HG03159 (cell line): ENCODE measurements at regions not wholly inside any gene's neighbourhood (a gene's known extent, or its start where the extent isn't known, plus 50 kb on each side); places are given as distances from the start of the nearest gene placed in this dataset.
"Not testable (repeated sequence)": the region's sequence is repeated elsewhere in the genome, so short reads cannot be mapped to it uniquely, and the experiment has no call there.

Experiments used
- ATAC-seq: cut with Tn5 transposase; IDR thresholded peaks from one replicate; pipeline ENCODE4 v1.9.1; 2021; ENCODE audit warnings: mild to moderate bottlenecking, moderate library complexity; ENCODE audit not compliant: unreplicated experiment

DNA sequence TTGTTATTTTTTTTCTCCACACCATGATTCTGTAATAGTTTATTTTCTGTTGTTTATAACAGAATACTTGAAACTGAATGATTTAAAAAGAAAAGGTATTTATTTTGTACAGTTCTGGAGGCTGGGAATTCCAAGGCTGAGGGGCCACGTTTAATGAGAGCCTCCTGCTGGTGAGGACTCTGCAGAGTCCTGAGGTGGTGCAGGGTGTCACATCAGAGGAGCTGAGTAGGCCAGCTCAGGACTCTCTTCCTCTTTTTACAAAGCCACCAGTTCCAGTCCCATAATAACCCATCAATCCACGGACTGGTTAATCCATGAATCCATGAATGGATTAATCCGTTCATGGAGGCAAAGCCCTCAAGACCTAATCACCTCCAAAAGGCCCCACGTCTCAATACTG lies 71.6 kb downstream of the TFAP2A start:
- ATAC-seq = no peak

DNA sequence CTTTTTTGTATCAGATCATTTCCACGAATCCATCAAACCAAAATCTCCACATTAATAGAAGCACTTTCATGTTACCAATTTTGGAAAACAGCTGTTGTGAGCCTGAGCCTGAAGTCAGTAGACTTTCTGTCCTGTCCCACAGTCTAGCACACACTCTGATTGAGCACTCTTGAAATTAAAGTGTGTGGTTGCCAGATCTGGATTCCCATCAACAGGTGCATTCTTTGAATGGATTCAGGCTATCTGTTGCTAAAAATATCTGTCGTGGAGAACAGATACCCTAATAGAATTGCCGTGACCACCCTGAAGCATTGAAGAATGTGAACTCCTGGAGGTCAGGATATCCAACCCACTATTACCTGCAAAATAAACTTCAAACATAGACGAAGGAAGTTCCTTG lies 73.3 kb downstream of the TFAP2A start:
- no peak for ATAC-seq

DNA sequence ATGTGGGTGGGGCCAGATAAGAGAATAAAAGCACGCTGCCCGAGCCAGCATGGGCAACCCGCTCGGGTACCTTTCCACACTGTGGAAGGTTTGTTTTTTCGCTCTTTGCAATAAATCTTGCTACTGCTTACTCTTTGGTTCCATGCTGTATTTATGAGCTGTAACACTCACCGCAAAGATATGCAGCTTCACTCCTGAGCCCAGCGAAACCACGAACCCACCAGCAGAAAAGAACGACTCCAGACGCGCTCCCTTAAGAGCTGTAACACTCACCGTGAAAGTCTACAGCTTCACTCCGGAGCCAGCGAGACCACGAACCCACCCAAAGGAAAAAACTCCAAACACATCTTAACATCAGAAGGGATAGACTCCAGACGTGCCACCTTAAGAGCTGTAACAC lies 76.7 kb downstream of the TFAP2A start:
- ATAC-seq = no peak

DNA sequence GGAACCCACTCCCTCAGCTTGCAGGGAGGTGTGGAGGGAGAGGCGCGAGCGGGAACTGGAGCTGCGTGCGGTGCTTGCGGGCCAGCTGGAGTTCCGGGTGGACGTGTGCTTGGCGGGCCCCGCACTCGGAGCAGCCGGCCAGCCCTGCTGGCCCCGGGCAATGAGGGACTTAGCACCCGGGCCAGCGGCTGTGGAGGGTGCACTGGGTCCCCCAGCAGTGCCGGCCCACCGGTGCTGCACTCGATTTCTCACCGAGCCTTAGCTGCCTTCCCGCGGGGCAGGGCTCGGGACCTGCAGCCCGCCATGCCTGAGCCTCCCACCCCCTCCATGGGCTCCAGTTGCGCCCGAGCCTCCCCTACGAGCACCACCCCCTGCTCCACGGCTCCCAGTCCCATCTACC lies 77.5 kb downstream of the TFAP2A start:
- not testable (repeated sequence) for ATAC-seq

DNA sequence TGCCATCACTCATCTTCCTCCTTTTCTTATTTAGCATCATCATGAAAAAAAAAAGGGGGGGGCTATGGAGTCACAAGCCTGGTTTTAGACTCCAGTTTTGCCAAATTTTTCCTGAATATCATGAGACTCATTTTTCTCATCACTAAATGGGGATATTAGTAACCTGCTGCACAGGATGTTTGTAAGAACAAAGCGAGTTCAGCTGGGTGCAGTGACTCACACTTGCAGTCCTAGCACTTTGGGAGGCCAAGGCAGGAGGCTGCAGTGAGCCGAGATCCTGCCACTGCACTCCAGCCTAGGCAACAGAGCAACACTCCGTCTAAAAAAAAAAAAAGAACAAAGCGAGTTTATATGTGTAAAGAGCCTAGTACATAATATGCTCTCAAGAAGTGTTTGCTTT lies 82.8 kb downstream of the TFAP2A start:
- ATAC-seq = no peak

DNA sequence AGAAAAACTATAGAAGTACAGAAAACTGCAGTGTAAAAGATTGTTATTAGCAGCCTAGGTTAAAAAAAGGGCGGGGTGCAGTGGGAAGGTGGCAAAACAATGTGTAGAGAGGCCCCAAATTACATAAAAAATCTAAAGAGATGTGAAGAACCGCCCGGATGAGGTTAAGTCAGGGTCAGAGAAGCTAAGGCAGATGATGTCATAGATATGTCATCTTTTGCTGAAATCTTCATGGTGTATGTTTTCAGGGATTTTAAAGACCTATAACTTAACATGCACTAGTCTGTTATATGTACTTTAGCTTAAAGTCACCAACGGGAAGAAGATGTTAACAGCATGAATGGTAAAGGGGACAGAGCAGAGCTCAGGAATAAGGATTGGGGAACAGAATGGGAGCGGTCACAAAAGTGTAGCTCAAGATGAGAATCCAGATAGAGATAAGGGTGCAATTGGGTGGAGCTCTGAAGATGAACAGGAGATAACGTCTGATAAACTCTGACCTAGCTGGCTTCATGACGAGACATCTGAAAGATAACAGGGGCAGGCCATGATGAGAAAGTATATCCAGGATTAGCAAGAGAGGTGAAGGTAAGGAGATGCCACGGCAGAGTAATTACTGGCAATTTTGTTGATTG lies 83.4 kb downstream of the TFAP2A start:
- no peak for ATAC-seq

DNA sequence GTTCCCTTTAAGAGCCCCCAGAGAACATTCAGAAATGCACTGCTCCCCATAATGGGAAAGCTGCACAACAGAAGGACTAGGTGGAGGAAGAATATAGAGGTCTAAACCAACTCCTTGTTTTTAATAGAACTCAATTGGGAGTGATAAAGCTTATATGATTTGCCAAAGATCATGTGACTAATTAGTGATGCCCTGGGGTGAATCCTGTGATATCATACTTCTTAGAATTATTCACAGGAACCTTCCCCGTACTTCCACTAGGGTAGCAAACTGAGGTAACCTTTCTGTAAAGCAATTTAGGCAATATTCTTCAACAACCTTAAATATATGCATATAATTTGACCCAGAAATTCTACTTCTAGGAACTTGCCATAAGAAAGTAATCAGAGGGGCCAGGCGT lies 84.4 kb downstream of the TFAP2A start:
- ATAC-seq = no peak

DNA sequence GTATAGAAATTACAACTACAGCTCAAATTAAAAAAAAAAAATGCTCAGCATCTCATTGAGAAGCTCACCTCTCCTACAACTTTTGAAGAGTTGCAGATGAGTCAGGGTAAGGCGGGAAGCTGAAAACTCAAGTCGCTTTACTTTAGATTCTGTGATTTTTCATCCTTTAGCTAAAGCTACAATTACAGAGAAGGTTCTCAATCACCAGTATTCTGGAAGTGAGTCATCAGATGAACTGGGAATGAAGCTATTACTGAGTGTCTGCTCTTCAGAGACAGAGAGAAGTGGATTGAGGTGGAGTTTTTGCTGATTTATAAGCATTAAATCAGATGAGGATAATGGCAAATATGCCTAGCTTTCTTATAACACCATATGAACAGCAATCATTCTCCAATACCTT lies 91.9 kb downstream of the TFAP2A start:
- ATAC-seq = no peak

DNA sequence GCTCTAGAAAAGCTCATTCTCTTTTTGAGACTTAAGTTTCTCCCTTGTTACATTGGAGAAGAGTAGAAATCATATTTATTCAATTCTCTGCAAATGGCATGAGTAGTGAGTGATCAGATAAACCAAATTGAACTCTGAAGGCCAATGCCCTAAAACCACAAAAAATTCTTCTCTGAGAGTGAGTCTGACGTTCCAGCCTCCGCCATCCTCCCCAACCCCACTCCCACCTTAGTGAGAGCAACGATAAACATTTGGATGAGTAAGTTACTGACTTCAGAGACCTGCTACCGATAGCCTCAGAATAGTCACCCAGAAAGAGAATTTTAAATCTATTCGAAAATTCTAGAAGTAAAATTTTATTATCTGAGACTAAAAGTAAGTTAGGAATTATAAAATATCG lies 94.6 kb downstream of the TFAP2A start:
- no peak for ATAC-seq

DNA sequence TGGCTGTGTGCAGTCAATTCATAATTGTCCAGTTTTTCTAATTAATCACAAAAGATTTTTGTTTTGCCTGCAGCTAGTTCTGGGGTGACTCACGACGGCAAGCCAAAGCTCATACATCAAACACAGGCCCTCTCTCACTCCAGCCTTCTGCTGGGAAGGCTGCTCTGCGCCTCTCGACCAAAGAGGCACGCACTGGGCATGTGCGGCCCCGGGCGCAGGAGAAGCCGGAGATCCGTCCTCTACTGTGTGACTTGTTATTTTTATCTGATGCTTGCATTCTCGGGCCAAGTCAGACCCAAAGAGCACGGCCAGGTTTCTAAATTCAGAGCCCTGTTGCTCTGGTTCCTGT lies 98.5 kb downstream of the TFAP2A start:
- no peak for ATAC-seq

DNA sequence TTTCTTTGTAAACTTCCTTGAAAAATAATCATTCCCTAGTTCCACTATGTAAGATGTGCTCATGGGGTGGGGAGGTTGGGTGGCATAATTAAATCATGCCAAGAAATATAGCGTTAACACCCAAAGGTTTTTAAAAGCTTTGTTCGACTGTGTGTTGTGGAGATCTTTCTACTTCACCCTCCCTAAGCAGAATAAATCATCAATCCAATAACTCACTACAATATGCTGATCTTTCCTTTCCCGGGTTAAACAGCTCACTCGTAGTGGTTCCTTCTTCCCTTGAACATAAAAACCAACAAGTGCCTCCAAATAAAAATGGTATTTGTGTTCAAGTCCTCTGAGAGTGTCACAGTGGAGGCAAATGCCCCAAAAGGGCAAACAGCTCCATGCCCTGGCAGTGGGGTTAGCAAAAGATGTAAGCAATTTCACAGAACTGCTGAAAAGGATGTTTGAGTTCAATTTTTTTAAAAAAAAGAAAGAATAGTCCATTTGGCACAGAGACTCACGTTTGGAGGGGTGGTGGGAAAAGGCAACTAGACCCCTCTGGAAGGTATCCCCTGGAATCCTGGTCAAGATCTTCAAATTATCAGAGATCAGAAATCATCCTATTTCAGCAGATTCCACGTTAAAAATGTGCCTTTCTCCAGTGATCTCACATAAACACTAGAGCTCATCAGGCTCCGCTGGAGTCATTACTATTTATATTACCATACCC lies 99.1 kb downstream of the TFAP2A start:
- no peak for ATAC-seq

DNA sequence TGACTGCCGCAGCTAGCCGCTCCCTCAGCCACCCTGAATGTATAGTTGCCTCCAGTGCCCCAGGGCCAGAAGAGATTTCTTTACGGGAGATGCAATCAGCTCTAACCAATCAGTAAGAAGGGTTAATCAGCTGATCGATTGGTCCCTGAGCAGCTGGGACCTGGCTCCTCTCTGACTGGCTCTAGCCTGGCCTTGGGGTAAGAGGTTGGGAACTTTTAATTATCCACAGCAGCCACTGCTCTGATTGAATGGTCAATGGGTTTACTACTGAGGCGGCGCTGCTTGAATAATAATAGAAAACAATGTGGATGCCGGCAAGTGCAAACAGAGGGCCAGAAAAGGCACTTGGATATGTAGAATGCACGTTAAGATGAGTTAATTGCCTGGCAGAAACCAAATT lies 99.8 kb downstream of the TFAP2A start:
- ATAC-seq = no peak

DNA sequence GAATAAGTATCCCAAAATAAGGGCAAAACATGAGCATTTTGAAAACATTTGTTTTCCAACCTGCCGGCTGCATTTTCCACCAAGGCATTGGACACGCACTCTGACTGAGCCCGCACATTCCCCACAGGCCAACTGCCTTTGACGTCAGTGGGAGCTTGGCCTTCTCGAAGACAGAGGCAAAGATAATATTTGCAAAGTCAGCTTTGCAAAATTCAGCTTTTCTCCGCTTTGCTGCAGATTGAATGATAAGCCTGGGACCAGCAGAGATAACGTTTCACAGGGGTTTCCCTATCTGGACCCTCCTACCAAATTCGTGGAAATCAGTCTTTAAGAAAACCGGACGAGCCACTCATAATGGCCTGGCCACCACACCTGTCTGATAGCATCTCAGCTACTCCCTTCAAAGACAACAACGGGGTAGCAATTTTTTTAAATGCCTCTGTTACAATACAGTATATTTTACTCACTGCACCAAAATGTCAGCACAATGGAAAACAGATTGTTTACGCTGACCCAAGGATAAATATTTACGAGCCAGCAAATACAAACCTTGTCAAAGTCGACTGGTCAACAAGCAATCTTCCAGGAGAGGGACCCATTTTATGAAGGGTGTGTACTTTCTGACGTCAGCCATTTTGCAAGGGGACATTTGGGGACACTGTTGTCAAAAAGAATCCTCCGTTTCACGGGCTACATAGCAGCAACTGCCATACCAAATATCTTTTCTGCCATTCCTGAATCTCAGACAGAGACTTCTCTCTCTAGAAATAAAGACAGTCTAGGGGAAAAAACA lies 100.5 kb downstream of the TFAP2A start:
- ATAC-seq = no peak

DNA sequence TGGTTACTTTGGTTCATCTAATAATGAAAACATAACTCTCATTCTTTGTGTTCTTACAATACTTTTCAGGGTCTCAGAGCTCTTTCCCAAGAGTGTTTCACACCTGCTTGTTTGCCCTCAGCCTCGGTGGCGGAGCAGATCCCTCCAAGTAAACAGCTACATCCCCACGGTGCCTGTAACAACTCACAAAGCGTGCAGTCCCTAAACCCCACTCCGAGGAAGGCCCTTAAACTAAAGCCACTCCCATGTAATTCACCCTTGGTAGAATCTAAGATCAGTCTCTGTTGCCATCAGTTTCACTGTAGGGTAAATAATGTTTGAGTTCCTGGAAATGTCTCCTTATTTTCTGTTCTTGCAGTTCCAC lies 101.1 kb downstream of the TFAP2A start:
- ATAC-seq = no peak

DNA sequence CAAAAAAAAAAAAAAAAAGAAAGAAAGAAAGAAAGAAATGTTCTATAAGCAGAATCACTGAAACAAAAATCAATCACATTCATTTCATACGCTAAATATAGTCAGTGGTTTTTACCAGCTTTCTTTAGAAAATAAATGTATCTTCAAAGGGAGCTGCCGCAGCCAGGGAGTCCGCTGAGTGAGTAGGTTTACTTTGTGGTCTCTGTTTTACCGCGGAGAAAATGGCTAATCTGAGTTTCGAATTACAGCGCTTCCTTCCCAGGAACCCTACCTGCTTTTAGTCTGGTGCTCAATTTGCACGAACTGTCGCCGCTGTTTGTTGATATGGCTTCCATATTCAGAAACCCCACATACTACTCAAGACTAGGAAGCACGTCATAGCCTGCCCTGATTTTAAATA lies 102.4 kb downstream of the TFAP2A start:
- ATAC-seq = no peak

DNA sequence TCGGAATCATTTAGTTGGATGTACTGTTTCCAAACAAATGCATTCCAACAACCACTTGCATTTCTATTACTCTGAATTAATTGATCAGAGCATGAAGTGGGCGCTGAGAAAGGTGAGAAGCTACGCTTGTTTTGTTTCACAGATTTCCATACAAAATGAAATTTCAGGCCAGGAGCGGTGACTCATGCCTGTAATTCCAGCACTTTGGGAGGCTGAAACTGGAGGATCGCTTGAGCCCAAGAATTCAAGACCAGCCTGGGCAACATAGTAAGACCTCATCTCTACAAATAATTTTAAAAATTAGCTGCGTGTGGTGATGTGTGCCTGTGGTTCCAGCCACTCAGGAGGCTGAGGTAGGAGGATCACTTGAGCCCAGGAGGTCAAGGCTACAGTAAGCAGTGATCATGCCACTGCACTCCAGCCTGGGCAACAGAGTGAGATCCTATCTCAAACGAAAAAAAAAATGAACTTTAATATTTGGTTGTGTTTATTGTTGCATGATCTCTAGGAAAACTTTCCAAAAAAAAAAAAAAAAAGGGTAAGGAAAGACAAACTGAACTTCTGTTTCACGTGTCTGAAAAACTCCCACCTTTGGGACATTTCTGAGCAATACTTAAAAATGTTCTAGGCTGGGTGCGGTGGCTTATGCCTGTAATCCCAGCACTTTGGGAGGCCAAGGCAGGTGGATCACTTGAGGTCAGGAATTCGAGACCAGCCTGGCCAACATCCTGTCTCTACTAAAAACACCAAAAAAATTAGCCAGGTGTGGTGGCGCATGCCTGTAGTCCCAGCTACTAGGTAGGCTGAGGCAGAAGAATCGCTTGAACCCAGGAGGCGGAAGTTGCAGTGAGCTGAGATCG lies 103.1 kb downstream of the TFAP2A start:
- ATAC-seq = not testable (repeated sequence)

DNA sequence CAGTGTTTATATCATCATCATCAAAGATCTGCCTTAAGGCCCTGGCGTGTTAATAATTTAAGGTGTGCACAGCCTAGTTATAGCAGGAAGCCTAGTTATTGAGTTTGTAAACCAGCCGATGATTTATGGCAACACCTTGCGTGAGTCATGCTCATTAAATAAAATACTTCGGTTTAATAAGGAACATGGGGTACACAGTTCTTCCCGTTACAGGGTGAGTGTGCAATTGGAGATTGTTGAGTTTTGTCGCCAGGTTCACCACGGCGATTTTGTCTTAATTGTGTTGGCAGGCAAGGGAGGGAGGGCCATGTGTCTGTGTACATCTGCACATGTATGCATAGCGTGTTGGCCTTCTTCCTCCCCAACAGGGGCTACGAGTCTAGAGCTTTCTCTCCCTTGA lies 104.0 kb downstream of the TFAP2A start:
- no peak for ATAC-seq

DNA sequence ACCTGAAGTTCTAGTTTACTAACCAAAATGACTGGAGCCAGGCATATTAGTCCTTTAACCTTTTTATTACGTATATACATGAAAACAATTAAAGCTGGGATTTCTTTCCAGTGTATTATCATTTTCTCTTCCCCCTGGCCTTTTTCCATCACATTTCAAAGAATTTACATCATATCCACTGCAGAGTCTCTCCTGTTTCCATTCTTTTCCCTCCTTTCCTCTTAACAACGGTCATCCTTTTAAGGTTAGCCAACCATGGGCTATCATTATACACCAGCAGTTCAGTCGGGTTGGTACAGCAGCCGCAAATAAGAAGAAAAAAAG lies 104.6 kb downstream of the TFAP2A start:
- ATAC-seq = no peak

DNA sequence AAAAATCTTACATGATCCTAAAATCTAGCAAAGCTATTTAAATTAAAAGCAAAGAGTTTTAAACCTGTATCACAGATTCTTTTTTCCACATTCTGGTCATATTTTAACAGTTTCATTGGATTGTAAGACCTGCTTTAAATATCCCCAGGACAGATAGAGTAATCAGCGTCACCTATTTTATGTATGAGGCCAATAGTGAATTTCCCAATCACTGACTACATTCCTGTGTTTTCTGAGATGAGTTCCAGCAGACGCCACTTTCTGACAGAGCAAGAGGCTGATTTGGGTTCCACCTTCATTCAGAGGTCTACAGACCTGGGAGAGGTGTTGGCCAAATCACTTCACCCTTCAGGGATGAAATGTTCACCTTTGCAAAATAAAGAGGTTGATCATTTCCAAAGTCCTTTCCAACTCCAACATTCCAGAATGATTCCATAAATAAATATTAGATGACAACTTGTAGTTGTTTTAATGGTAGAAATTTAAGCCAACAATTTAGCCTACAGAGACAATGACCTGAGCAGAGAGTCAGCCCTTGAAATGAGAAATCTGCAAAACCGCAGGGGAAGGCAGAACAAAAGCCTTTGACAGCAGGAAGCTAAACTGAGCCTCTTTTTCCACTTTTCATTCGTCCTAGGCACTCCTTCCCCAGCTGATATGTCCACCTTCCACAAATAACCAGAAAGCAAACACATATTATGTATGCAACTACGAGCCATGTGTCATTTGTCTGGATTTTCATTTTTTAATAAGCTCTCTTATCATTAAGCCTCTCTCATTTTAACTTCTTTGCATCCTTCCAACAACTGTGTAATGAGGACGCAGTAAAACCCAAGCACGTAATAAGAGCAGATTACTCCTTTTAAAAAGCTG lies 105.2 kb downstream of the TFAP2A start:
- no peak for ATAC-seq

DNA sequence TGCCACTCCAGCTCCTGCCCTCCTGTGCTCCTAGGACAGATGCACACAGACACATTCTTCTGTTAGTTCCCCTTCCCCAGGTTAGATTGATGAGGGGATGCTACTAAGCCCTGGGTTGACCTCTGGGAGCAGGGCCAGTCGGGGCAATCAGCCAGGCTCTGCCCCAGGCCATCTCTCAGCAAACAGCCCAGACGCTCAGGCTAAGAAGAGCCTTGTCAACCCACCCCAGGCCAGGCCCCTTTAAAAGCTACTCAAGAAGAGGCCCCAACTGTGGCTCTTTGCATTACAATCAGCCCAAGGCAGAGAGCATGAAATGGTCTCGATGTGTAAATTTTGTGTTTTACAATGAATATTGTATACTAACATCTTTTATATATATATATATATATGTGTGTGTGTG lies 107.4 kb downstream of the TFAP2A start:
- no peak for ATAC-seq

DNA sequence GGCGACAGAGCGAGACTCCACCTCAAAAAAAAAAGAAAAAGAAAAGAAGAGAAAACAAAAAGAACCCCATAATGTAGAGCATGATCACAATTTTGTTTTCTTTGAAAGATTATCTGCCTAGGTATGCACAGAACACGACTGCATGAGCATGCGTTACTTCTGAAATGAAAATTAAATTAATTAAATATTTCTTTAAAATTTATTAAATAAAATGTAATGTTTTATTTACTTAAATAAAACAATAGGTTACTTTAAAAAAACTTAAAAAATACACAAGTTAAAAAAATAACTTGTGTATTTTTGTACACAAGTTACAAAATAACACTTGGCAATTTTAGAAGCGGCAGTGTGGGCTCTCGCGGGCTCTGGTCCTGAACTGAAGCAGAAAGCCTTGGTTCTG lies 107.8 kb downstream of the TFAP2A start:
- ATAC-seq = no peak
